Fibroblast of peridontal ligament (primary cell): ENCODE measurements at regions not wholly inside any gene's neighbourhood (a gene's known extent, or its start where the extent isn't known, plus 50 kb on each side); places are given as distances from the start of the nearest gene placed in this dataset.

Experiments used
- DNase-seq: peaks from one replicate; pipeline ENCODE4 v3.0.0-alpha.2; 2010; ENCODE audit errors: extremely low read depth

DNA sequence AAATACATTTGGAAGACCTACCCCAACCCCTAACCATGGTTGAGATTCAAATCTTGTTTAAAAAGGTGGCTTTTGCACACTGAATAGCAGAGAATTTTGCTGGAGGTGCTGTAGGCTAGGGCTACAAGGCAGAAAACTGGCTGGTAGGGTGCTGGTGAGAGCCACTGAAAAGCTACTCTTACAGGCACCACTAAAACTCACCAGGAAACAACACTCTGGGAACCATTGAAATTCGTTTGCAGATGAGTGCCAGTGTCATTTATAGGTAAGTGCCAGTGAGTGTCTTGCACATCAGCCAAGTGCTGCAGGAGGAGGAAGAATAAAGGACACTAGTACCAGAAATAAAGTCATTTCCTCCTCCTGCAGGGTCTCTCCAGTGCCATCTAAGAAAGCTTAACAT lies 610.2 kb downstream of the ZNF385D start:
- DNase-seq = no peak

DNA sequence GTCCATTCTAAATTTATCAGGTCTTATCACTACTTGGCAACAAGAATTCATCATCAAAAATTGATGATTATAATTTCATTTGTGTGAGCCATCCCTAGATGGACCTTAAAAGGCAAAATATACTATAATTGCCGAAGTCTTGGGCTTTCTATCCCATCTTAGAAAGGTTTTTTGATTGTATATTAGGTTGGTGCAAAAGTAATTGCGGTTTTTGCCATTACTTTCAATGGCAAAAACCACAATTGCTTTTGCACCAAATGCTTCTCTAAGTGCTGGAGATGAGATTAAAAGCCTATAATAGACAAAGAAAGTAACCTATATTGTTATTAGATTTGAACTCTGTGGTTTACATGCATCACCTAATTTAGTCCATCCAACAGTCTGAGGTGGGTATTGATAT lies 612.9 kb downstream of the ZNF385D start:
- DNase-seq = no peak

DNA sequence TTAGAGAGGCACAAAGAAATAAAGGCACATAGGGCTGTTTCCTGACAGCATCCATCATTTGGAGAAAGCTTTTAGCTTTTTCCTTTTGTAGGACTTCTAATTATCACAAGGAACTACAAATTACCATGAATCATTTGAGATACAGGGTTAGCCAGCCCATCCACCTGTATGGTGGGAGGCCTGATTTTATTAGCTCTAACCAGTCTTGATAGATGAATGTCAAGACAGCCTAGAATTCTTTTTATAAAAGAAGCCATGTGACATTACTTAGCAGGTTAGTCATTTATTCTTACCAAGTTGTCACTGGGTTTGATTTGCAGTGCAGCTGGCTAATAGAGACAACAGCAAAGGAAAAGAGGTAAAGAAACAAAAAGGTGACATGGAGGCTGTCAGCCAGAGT lies 618.1 kb downstream of the ZNF385D start:
- no peak for DNase-seq

DNA sequence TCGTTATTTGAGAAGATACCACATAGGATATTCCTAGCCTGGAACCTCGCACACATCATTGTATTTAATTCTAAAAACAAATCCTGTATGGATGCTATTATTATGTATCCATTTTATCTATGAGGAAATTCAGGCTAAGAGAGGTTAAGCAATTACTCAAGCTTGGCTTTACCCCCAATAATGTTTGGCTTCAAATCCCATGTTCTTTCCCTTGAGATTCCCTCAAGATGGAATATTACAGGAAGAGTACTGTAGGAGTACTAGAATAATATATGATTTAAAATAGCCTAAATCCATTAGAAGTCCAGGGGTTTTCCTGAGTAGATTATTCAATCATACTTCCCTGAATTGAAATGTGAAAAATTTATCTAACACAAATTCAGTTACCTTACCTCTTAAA lies 630.2 kb downstream of the ZNF385D start:
- no peak for DNase-seq

DNA sequence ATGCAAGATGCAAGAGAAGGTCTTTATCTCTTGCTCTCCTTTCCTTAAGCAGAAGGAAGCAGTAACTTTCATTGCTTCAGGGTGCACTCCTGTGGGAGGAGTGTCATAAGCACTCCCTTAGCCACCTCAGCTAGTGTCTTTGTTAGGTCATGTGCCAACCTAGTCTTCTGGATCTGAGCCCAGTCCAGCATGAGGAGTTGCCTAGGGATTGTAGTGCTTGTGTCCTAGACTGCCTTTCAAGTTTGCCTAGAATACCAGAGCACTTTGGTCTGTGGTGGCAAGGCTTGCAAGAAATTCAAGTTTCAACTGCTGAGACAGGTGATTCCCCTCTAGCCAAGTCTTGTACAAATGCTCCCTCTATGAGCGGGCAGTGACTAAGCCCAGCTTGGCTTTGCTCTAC lies 633.6 kb downstream of the ZNF385D start:
- DNase-seq = no peak

DNA sequence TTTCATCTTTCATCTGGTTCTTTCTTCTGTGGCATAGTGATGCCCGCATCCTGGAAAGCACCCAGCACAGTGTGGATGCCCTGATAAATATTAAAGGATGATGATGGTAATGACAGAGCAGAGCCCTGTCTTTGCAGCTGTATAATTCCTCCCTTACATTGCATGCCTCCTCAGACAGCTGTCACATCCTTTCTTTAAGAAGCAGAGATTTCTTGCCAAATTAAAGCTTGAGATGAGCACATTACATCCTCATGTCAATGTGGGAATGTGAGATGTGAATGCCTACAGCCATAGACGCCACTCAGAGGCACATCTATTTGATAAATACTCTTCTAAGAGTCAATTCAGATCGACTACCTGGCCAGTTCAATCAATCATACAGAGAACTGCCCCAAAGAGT lies 642.0 kb downstream of the ZNF385D start:
- no peak for DNase-seq

DNA sequence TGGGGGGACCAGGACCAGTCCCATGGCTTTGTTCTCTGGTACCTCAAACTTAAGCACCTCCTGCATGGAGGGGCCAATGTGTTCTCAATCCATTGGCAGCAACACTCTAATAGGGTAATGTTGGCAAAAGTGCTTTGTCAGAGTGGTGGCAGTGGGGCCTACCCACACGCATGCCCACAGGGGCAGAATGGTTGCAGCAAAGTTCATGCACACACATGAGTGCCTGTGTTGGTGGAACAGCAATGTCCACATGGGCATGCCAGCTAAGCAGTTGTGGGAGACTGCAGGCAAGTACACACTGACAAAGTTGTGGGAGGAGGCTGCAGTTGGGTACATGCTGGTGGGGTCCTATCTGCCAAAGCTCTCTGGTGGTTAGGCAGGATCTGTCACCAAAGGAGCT lies 645.2 kb downstream of the ZNF385D start:
- DNase-seq = no peak

DNA sequence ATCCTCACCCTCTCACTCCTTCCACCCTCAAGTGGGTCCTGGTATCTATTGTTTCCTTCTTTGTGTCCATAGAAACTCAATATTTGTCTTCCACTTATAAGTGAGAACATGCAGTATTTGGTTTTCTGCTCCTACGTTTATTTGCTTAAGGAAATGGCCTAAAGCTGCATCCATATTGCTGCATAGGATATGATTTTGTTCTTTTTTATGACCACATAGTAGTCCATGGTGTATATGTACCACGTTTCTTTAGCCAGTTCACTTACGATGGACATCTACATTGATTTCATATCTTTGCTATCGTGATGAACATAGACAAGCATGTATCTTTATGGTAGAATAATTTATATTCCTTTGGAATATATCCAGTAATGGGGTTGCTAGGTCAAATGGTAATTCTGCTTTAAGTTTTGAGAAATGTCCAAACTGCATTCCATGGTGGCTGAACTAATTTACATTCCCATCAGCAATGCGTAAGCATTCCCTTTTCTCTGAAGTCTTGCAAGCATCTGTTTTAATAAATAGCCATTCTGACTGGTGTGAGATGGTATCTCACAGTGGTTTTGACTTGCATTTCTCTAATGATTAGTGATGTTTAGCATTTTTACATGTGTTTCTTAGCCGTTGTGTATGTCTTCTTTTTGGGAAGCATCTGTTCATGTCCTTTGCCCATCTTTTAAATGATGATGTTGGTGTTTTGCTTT lies 650.2 kb downstream of the ZNF385D start:
- no peak for DNase-seq

DNA sequence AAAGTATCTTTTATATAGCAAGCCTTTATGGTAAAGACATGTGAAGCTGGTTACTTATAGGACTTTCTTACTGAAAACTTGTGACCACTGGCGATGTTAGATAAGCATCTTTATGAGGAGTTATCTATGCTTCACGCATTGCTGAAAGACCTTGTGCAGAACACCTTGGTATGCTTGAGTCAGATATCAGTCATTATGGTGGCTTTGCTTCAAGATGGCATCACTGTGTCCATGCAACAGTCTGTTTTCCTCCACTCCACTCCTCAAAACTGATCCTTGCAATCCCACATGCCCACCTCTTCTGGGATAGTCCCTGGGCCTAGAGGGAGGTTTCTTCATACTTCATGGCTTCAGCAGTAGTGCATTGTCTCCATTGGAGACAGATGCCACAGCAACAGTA lies 656.3 kb downstream of the ZNF385D start:
- no peak for DNase-seq

DNA sequence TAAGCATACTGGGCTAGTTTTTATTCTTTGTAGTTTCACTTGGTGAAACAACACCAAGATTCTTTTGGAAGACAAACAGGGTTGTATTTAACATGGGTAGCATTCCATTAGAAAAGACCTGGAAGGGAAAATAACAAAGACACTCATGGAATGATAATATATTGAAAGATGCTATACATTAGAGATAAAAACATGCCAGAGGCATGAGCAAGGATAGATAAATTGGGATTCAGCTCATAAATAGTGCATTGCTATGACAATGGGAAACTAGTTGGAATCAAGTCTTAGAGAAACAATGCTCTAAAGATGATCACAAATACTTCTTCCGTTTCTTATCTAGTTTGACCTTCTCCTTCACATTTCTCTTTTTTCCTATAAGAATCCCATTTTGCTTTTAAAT lies 677.4 kb downstream of the ZNF385D start:
- DNase-seq = no peak

DNA sequence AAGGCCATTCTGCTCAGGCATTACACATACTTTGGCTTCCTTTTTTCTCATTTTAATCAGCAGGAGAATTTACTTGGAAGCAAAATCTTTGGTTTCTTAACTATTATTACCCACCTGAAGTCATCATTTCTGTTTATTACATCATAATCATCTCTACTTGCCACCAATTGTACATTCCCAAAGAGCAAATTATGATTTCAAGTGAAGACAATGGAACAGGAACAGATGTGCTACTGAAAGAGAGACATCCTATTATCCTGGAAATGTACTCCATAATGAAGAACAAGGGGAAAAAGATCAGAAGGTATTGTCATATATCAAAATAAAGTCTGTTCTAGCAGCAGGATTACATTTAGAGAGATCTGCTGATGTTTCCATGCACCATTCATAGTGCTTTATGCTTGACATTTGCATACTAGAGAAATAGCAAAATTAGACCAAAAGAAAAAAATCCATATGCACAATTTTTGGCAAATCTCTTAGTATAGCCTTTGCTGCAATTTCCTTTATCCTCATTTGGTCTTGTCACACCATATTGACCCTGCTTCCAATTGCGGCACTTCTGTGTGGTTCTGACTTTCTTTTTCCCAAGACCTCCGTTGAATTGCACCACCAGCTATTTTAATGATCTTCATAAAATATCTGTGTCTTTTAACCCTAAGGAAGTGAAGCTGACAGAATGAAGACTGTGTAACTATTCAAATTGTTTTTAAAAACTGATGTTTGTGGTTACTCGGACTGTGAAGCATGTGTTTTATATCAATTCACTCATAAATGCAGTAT lies 683.8 kb downstream of the ZNF385D start:
- DNase-seq = no peak

DNA sequence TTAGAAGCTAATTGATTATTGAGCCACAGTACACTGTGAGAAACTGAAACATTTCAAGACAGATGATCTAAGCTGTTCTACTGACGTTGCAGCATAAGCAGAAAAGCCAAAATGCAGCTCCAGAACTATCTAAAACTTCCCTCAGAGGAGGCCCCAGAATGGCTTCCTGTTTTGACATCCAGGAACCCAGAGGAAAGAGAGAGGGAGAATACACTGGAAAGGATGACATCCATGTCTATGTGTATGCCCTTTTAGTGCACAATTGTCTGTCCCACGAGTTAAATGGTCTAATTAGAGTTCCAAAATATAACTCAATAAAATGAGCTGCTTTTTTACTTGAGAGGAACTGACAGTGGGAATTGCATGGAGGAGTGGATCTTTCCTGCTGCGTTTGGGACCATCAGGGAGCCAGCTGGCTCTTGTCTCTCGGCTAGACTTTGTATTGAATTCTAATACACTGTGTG lies 688.1 kb downstream of the ZNF385D start:
- peak; percentile 9 for DNase-seq

DNA sequence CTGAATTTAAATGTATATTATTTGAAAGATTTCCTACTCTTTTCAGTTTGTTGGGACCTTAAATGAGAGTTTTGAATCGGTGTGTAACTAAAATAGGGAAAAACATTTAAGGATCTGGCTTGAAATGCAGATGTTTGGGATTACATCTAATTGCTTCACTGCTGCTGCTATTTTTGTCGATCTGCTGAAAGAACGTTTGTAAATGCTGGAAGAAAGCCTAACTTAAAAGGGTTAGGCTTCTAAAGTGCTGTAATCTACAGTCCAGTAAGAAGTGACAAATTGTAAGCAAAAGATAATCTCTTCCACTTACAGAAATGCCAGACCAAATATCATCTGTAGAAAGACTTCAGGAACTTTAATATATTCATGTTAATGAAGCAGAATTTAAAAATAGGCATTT lies 691.6 kb downstream of the ZNF385D start:
- peak; percentile 47 for DNase-seq

DNA sequence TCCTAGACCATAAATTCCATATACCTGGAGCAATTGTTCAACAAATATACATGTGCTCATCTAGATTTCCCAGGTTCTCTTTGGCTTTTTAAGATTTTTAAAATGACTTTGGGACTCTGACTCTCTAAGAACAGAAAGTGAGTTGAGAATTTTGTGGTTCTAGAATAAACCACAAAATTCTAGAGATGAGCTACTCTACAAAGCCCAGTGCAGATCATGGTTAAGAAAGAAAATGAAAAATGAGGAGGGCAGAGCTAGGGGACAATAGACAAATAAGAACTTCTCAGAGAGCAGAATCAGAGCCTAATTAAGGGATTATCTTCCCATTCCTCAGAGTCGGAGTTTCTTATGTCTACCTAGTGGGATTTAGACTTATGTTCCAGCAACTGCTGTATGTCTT lies 694.7 kb downstream of the ZNF385D start:
- DNase-seq = no peak

DNA sequence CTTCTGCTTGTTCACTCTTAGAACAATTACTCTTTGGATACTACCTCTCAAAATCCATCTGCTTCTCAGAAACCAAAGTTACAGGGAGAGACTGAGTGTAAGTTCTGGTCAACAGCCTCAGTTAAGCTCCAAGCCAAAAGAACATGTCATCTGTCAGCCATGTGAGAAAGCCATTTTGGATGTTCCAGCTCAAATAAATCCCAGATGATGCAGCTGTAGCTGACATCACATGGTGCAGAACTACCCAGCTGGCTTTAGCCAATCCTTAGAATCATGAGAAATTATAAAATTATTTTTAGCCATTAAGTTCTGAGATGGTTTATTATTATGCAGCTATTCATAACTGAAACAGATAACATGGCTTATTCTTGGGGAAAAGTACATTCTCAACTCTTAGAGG lies 696.0 kb downstream of the ZNF385D start:
- peak; percentile 9 for DNase-seq

DNA sequence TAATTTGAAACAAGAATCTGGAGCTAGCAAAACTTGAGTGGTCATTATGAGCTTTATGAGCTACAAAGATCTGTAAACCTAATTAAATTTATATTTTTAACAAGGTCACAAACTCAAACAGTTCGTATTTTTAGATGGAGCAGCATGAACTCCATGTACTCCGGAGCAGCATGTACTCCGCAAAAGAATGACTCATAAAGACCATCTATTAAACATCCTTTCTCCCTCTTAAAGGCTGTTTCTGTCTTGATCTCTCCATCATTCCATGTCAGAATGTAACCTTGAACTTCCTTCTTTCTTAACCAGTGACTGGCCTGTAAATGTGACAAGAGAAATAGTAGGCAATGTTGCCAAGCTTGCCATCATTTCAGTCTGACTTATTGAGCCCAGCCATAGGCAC lies 696.9 kb downstream of the ZNF385D start:
- no peak for DNase-seq

DNA sequence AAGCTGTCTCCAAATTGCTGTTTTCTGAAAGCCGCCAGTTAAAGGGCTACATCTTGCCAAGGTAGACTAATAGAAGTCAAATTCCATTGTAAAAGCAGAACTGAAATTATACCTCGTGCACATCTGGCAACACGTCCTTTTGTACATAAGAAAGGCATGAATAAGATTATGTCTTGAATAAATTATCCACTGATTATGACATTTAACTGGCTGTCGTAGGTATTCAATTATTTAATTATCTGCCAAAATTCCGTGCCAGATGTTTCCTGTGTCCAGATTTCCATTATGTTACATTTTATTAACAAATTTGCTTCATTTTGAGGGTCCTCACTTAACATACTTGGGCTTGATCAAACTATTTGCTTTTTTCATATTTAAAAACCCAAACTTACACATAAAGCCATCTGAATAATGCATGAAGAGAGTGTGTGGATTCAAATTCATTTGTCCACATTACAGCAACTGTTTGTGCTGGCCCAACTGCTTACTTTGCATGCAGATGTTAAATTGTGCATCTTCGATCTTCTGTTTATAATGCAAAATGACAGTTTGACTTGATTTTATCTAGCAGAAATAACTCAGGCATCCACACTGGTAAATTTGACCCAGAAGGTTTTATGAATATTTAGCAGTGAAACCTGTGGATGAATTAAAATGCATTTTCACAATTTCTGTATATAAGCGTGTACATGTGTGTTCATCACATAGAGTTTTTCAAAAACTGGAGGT lies 701.5 kb downstream of the ZNF385D start:
- DNase-seq = no peak

DNA sequence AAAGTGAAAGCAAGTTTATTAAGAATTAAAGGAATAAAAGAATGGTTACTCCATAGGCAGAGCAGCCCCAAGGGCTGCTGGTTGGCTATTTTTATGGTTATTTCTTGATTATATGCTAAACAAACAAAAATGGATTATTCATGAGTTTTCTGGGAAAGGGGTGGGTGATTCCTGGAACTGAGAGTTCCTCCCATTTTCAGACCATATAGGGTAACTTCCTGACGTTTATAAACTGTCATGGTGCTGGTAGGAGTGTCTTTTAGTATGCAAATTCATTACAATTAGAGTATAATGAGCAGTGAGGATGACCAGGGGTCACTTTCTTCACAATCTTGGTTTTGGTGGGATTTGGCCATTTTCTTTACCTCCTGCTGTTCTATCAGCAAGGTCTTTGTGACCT lies 707.9 kb downstream of the ZNF385D start:
- no peak for DNase-seq

DNA sequence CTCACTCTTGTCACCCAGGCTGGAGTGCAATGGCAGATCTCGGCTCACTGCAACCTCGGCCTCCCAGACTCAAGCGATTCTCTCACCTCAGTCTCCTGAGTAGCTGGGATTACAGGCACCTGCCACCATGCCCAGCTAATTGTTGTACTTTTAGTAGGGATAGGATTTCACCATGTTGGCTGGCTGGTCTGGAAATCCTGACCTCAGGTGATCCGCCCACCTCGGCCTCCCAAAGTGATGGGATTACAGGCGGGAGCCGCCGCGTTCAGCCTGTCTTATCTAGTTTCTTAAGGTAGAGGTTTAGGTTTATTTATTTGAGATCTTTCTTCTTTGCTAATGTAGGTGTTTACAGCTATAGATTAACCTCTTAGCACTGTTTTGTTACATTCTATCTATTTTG lies 708.8 kb downstream of the ZNF385D start:
- no peak for DNase-seq

DNA sequence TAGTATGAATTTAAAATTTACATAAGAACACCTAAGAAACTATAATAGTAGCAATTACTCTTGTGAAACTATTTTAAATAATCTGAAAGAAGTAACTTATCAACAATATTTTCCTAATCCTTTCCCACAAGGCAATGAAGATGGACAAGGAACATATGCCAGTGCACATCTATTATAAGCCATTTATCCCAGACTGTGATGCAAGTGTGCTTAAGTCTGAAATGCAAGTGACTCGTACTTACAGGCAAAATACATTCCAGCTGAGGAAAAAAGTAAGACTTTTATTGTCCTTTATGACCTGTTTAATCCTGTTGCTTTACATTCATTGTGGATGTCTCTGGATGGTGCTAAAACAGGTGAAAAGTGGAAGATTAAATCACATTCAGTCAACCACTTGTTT lies 709.4 kb downstream of the ZNF385D start:
- peak; percentile 37 for DNase-seq

DNA sequence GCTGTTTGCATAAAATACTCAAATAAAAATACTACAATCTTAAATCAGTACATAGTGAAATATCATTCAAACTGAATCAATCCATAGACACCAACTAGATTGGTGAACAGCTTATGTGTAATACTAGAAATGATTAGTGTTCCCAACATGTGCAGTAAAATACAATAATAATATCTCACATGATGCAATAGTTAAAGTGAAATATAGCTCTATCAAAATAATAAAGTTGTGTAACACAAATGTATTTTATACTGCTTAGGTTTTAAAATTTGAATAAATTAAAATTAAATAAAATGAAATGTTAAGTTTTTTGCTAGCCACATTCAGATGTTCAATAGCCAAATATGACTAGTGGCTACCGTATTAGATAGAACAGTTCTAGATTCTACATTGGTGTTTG lies 714.1 kb downstream of the ZNF385D start:
- no peak for DNase-seq

DNA sequence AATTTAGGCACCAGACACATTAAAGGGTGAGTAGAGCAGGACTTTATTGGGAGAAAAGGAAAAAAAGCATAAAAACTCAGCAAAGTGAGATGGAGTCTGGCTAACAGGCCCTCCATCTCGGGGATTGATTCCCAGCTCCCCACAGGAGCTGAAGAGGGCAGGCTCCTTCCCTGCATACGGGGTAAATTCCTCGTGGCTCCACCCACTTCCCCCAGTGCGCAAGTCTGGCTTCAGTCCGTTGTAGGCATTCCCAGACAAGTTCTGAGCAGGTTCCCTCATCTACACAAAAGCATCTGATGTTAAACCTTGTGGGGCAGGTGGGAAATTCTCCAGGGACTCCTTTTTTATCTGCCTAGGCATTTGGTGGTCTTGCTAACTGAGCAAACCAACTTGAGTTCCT lies 722.6 kb downstream of the ZNF385D start:
- DNase-seq = no peak

DNA sequence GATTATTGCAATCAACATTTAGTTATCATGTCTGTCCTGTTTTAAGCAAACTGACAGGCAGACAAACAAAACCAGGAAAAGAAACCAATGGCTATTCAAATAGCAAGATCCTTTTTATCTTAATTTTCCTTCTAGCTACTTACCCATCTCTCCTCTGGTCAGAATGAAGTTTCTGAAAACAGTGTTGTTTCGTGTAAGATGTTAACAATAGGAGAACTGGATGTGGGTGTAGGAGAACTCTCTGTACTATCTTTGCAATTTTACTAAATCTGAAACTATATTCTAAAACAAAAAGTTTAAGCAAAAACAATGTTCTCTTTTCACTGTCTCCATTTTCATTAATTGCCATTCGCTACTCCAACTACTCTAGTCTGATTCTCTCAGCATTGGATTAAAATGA lies 726.4 kb downstream of the ZNF385D start:
- no peak for DNase-seq
